MCF 10A (cell line): ENCODE measurements at regions not wholly inside any gene's neighbourhood (a gene's known extent, or its start where the extent isn't known, plus 50 kb on each side); places are given as distances from the start of the nearest gene placed in this dataset.

Experiments
- BruUV-seq: library from RNA; stranded (reverse); fragments of 400-500 nt; replicated peaks from 2 replicates; lab custom pipeline; 2021; lab: Mats Ljungman, UMichigan
- CTCF ChIA-PET: fragments of 300-600 bp; sonication (Branson Sonifier 250); formaldehyde crosslinking; extraction: SDS; loops from one replicate; lab custom pipeline; 2021; ENCODE audit warnings: antibody characterized with exemption, inconsistent platforms; lab: Yijun Ruan, JAX
- POLR2A ChIA-PET: fragments of 300-600, 350-650 bp; sonication (Branson Sonifier 250); formaldehyde crosslinking; extraction: SDS; loops from one replicate; lab custom pipeline; 2020; ENCODE audit warnings: antibody characterized with exemption, inconsistent platforms; lab: Yijun Ruan, JAX
- DNase-seq: peaks from one replicate; pipeline ENCODE4 v3.0.0-alpha.2; 2018; ENCODE audit not compliant: unreplicated experiment
- H3K27ac Mint-ChIP-seq: one replicate; pipeline ENCODE4 v1.8.0; 2022; ENCODE audit warnings: mild to moderate bottlenecking, low read depth, mixed read lengths; ENCODE audit not compliant: unreplicated experiment
- H3K27me3 Mint-ChIP-seq: one replicate; pipeline ENCODE4 v1.8.0; 2022; ENCODE audit warnings: mixed read lengths; ENCODE audit not compliant: insufficient read depth, unreplicated experiment
- H3K36me3 Mint-ChIP-seq: one replicate; pipeline ENCODE4 v1.8.0; 2022; ENCODE audit warnings: mild to moderate bottlenecking, moderate library complexity, mixed read lengths; ENCODE audit not compliant: insufficient read depth, unreplicated experiment
- H3K4me1 Mint-ChIP-seq: one replicate; pipeline ENCODE4 v1.8.0; 2022; ENCODE audit warnings: mixed read lengths; ENCODE audit not compliant: insufficient read depth, unreplicated experiment
- H3K4me3 Mint-ChIP-seq: one replicate; pipeline ENCODE4 v1.8.0; 2022; ENCODE audit warnings: mild to moderate bottlenecking, moderate library complexity, mixed read lengths; ENCODE audit not compliant: unreplicated experiment
- H3K9me3 Mint-ChIP-seq: one replicate; pipeline ENCODE4 v1.8.0; 2022; ENCODE audit warnings: mixed read lengths; ENCODE audit not compliant: unreplicated experiment
- CTCF ChIP-seq: fragments of 200-600 bp; IDR thresholded peaks from one replicate; pipeline ENCODE4 v1.8.0; 2022; ENCODE audit warnings: antibody characterized with exemption, mild to moderate bottlenecking; ENCODE audit not compliant: unreplicated experiment
- intact Hi-C: fragments of 100-400 bp; cut with micrococcal nuclease; formaldehyde crosslinking; loops from 2 replicates; pipeline ENCODE4 v1.14.1; 2022

- ChIA-PET CTCF (interaction anchor here (0.7 to 1.5 kb wide), 2 partner anchors 11 to 637 kb away, joined by 3 read pairs; no protein-coding TSS in a partner anchor), POLR2A (interaction anchor here (1.1 kb wide), 1 partner anchor 15 kb away, joined by 3 read pairs; no protein-coding TSS in a partner anchor)
- no TSS peak for BruUV-seq
- intact Hi-C loops = no loop called here
- peaks cover 10% of the 10 kb centered on the region for H3K4me1 Mint-ChIP-seq
- no peaks in the 10 kb centered on the region for H3K9me3 Mint-ChIP-seq
- H3K27ac Mint-ChIP-seq = no peak overlapping the region
- DNase-seq = no peak
- no peak overlapping the region for H3K4me3 Mint-ChIP-seq
- TF ChIP-seq CTCF = no peak
- H3K27me3 Mint-ChIP-seq = no peaks in the 10 kb centered on the region
- H3K36me3 Mint-ChIP-seq = no peaks in the 10 kb centered on the region
Measured at GRCh38 chr14:53692451-53692850, 264.2 kb downstream of the BMP4 start.

- intact Hi-C loops = no loop called here
Measured at GRCh38 chr14:53683229-53683628, 273.4 kb downstream of the BMP4 start.

GRCh38 chr14:53672526-53672925 lies 284.1 kb downstream of the BMP4 start:
- DNase-seq = no peak
- H3K27me3 Mint-ChIP-seq = no peaks in the 10 kb centered on the region
- POLR2A ChIA-PET = interaction anchor here (1.1 kb wide), 1 partner anchor 17 kb away, joined by 4 read pairs; no protein-coding TSS in a partner anchor
- CTCF ChIA-PET = no interaction called here
- BruUV-seq = no TSS peak
- no peaks in the 10 kb centered on the region for H3K9me3 Mint-ChIP-seq
- H3K4me1 Mint-ChIP-seq = peaks cover 11% of the 10 kb centered on the region
- no peak overlapping the region for H3K4me3 Mint-ChIP-seq
- intact Hi-C loops = no loop called here
- no peak overlapping the region for H3K27ac Mint-ChIP-seq
- no peaks in the 10 kb centered on the region for H3K36me3 Mint-ChIP-seq
- no peak for TF ChIP-seq CTCF

More at GRCh38 chr14:53683229-53683628, 273.4 kb downstream of the BMP4 start:
- Mint-ChIP-seq H3K27me3 (no peaks in the 10 kb centered on the region), H3K9me3 (no peaks in the 10 kb centered on the region), H3K27ac (no peak overlapping the region), H3K4me1 (no peaks in the 10 kb centered on the region), H3K4me3 (no peak overlapping the region), H3K36me3 (no peaks in the 10 kb centered on the region)
- peak; percentile 1 for DNase-seq
- TF ChIP-seq CTCF = no peak
- ChIA-PET CTCF (interaction anchor here (0.6 to 1.0 kb wide), 4 partner anchors 43 to 1251 kb away, joined by 3 to 4 read pairs (median 3); no protein-coding TSS in a partner anchor), POLR2A (interaction anchor here (1.5 kb wide), 1 partner anchor 12 kb away, joined by 3 read pairs; no protein-coding TSS in a partner anchor)
- BruUV-seq = no TSS peak

- ChIA-PET CTCF (no interaction called here), POLR2A (interaction anchor here (1.0 to 1.7 kb wide), 2 partner anchors 125 to 282 kb away, joined by 3 to 7 read pairs; no protein-coding TSS in a partner anchor)
- Mint-ChIP-seq H3K4me3 (peak overlapping the region; percentile 13), H3K27me3 (no peaks in the 10 kb centered on the region), H3K36me3 (no peaks in the 10 kb centered on the region), H3K9me3 (no peaks in the 10 kb centered on the region), H3K4me1 (peaks cover 11% of the 10 kb centered on the region), H3K27ac (peak overlapping the region; percentile 73)
- peak; percentile 49 for DNase-seq
- TF ChIP-seq CTCF = no peak
- intact Hi-C loops = no loop called here
- BruUV-seq = no TSS peak
Measured at GRCh38 chr14:53670701-53671100, 285.9 kb downstream of the BMP4 start.
